ENCODE measurements at regions not wholly inside any gene's neighbourhood (a gene's known extent, or its start where the extent isn't known, plus 50 kb on each side); places are given as distances from the start of the nearest gene placed in this dataset.

DNA sequence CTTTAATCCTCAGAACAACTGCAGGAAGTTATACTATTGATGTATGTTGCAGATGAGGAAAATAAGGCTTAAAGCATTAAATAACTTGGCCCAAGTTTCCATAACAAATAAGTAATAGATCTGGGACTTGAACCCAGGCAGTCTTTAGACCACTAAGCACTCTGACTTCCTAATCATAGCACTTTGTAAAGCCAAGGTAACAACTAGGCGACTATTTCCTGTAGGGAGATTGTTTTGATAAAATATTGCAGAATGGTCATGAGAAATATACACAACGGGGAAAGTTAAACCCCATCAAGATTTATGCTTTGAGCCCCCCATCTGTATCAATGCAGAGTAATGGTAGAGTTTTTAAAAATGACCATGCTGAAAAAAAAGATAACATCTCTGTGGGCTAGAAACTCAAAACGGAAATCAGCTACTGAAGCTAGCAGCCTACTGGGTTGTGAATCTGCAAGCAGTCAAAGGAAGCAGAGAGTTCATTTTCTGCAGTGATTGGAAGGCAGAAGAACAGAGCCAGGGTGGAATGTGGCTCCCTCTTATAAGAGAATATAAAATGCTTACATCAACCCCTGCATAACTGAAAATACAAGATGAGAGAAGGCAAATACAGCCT, 111.2 kb upstream of the OLIG2 start:
- Histone ChIP-seq H3K36me3 (no peaks in the 10 kb centered on the region), H3K27me3 (no peaks in the 10 kb centered on the region), H3K4me3 (no peak overlapping the region), H3K4me1 (peaks cover 0 to 4% (median 0%) of the 10 kb centered on the region in 4 donors), H3K9me3 (peaks cover 0 to 5% (median 0%) of the 10 kb centered on the region in 4 donors), H3K27ac (no peak overlapping the region)
- 60 to 72% methylated on average over 3 of the region's 3 CpGs for WGBS, 2 donors
- TF ChIP-seq, protein P1, sequence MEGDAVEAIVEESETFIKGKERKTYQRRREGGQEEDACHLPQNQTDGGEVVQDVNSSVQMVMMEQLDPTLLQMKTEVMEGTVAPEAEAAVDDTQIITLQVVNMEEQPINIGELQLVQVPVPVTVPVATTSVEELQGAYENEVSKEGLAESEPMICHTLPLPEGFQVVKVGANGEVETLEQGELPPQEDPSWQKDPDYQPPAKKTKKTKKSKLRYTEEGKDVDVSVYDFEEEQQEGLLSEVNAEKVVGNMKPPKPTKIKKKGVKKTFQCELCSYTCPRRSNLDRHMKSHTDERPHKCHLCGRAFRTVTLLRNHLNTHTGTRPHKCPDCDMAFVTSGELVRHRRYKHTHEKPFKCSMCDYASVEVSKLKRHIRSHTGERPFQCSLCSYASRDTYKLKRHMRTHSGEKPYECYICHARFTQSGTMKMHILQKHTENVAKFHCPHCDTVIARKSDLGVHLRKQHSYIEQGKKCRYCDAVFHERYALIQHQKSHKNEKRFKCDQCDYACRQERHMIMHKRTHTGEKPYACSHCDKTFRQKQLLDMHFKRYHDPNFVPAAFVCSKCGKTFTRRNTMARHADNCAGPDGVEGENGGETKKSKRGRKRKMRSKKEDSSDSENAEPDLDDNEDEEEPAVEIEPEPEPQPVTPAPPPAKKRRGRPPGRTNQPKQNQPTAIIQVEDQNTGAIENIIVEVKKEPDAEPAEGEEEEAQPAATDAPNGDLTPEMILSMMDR (IDR thresholded peaks at IDR 0.05): no peak
- TF ChIP-seq POLR2A (IDR thresholded peaks at IDR 0.05) (no peak), EP300 (IDR thresholded peaks at IDR 0.05) (no peak)
- no peak for DNase-seq (ENCODE audit: low spot score in 2 of 2)

DNA sequence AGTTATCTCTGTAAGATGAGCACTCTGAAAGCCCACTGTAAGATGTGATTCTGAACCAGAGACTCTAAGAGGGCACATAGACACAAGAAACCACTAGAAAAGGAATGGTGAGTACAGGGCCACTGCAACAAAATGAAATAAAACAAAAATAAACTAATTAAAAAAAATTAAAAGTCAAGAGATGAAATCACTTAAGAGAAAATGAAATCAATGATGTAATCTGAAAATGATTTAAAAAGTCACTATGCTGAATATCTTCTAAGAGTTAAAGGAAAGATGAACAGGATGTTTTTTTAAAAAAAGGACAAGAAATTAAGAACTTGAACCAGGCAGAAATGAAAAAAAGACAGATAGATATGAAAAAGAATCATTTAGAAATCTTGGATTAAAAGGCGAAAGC, 110.6 kb upstream of the OLIG2 start:
- H3K9me3 ChIP-seq: peaks cover 0 to 5% (median 0%) of the 10 kb centered on the region in 4 donors
- H3K27ac ChIP-seq: no peak overlapping the region
- DNase-seq (ENCODE audit: low spot score in 2 of 2): no peak
- no peak overlapping the region for H3K4me3 ChIP-seq
- TF ChIP-seq POLR2A (IDR thresholded peaks at IDR 0.05) (no peak), EP300 (IDR thresholded peaks at IDR 0.05) (no peak)
- TF ChIP-seq, protein P1 (IDR thresholded peaks at IDR 0.05): no peak
- 79 to 83% methylated on average over 1 of the region's 1 CpG for WGBS, 2 donors
- H3K36me3 ChIP-seq: no peaks in the 10 kb centered on the region
- no peaks in the 10 kb centered on the region for H3K27me3 ChIP-seq
- peaks cover 0 to 4% (median 0%) of the 10 kb centered on the region in 4 donors for H3K4me1 ChIP-seq

DNA sequence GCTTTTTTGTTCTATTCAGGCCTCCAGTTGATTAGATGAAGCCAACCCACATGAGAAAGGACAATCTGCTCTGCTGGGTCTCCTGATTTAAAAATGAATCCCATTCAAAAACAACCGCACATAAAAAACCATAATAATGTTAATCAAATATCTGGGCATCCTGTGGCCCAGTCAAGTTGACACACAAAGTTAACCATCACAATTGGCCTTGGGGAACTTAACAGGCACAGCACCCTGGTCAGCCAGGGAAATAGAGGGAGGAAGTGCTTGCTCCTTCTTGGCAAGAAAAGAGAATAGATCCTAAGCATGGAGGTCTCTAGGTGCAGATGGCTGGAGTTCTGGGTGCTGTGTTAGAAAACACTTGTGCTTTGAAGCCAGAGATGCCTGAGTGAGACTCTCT, 109.6 kb upstream of the OLIG2 start:
- no peak overlapping the region for H3K4me3 ChIP-seq
- WGBS, 2 donors: 92 to 100% methylated on average over 1 of the region's 1 CpG
- H3K27me3 ChIP-seq: no peaks in the 10 kb centered on the region
- DNase-seq (ENCODE audit: low spot score in 2 of 2): no peak
- H3K9me3 ChIP-seq: peaks cover 0 to 5% (median 0%) of the 10 kb centered on the region in 4 donors
- TF ChIP-seq EP300 (IDR thresholded peaks at IDR 0.05) (no peak), POLR2A (IDR thresholded peaks at IDR 0.05) (no peak)
- TF ChIP-seq, protein P1 (IDR thresholded peaks at IDR 0.05): no peak
- H3K36me3 ChIP-seq: no peaks in the 10 kb centered on the region
- peaks cover 0 to 4% (median 0%) of the 10 kb centered on the region in 4 donors for H3K4me1 ChIP-seq
- no peak overlapping the region for H3K27ac ChIP-seq

DNA sequence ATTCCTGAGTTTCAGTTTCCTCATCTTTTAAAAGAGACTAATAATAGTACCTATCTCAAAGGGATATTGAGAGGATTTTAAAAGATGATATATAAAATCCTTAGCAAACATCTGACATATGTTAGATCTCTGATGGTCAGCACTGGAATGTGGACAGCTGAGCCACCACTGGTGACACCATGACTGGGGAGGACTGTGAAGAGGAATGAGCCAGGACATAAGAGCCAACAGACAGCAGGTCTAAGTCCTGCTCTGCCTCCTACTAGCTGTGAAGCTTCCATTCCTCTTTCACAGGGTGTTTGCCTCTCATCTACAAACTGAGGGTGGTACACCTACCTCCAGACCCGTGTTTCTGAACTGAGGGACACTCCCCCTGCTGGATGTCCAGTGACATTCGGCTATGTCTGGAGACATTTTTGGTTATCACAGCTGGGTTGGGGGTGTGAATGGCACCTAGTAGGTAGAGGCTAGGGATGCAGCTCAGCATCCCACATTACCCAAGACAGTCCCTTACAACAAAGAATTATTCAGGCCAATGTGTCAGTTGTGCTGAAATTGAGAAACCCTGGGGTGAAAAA, 109.1 kb upstream of the OLIG2 start:
- peaks cover 0 to 4% (median 0%) of the 10 kb centered on the region in 4 donors for H3K4me1 ChIP-seq
- WGBS, 2 donors: 63 to 78% methylated on average over 2 of the region's 2 CpGs
- peaks cover 0 to 5% (median 0%) of the 10 kb centered on the region in 4 donors for H3K9me3 ChIP-seq
- H3K27me3 ChIP-seq: no peaks in the 10 kb centered on the region
- TF ChIP-seq POLR2A (IDR thresholded peaks at IDR 0.05): no peak
- TF ChIP-seq EP300 (IDR thresholded peaks at IDR 0.05): no peak
- TF ChIP-seq, protein P1 (IDR thresholded peaks at IDR 0.05): no peak
- no peak for DNase-seq (ENCODE audit: low spot score in 2 of 2)
- no peaks in the 10 kb centered on the region for H3K36me3 ChIP-seq
- peak overlapping the region in 1 of 4 donors; percentile 60 for H3K27ac ChIP-seq
- no peak overlapping the region for H3K4me3 ChIP-seq

DNA sequence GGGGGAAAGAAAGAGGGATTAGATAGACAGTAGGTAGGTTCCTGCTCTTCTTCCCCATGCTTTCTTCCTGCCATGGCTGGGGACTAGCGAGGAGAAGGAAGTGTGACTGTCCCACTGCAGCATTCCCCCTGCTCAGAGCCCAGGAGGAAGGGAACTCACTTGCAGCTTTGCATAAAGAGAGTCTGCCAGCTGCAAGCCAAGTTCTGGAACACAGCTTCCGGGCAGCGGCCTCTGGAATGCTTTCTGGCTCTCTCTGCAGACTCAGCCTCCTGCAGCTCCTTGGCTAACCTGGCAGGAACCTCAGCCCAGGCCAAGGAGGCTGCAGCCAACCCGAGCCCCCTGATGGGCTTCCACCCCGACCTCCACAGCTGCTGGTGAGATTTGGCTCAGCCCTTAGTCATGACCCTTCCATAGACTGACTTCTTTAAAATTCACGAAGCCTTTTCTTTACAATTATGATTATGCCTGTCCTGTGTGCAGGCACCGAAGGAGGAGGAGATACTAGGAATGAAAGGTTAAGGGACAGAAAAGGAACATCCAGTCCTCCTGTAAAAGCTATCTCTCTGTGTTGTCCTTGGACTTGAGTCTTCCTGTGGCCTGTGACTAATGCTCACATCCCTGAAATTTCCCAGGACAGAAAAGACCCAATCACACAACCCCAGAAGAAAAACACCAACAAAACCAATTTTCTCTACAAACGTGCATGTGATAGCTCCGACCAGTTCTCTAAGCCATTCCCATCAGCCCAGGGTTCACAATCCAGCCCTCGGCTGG, 108.2 kb upstream of the OLIG2 start:
- no peaks in the 10 kb centered on the region for H3K27me3 ChIP-seq
- TF ChIP-seq, protein P1 (IDR thresholded peaks at IDR 0.05): no peak
- TF ChIP-seq POLR2A (IDR thresholded peaks at IDR 0.05) (no peak), EP300 (IDR thresholded peaks at IDR 0.05) (peak in 1 of 2 donors; percentile 31)
- H3K4me1 ChIP-seq: peaks cover 0 to 4% (median 0%) of the 10 kb centered on the region in 4 donors
- H3K36me3 ChIP-seq: no peaks in the 10 kb centered on the region
- peaks cover 0 to 5% (median 0%) of the 10 kb centered on the region in 4 donors for H3K9me3 ChIP-seq
- no peak overlapping the region for H3K4me3 ChIP-seq
- H3K27ac ChIP-seq: peak overlapping the region in 2 of 4 donors; percentile 39 to 62
- DNase-seq (ENCODE audit: low spot score in 2 of 2): peak in 1 of 2 donors; percentile 26
- 53 to 62% methylated on average over 10 of the region's 10 CpGs for WGBS, 2 donors
